ENCODE measurements at regions not wholly inside any gene's neighbourhood (a gene's known extent, or its start where the extent isn't known, plus 50 kb on each side); places are given as distances from the start of the nearest gene placed in this dataset.

DNA sequence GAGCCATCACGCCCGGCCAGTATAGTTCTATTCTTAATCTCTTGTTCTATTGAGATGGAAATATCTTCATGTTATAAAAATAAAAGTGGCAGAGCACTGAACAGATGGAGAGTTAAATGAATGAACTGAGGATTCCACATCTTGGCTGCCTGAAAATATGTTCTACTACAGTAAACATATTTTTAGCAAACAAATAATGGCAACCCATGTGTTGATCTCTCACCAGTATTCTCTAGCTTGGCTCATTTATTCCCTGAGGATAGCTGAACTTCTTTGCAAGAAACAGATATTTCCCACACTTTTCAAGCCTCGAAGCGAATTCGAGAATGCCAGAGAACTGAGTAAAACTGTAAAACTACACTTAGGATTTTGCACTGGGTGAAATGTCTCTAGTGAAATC is 58.9 kb downstream of the DIRAS3 start:
- H3K4me3 Mint-ChIP-seq: no peak overlapping the region
- H3K9me3 Mint-ChIP-seq: peaks cover 9% of the 10 kb centered on the region
- TF ChIP-seq, protein P1, sequence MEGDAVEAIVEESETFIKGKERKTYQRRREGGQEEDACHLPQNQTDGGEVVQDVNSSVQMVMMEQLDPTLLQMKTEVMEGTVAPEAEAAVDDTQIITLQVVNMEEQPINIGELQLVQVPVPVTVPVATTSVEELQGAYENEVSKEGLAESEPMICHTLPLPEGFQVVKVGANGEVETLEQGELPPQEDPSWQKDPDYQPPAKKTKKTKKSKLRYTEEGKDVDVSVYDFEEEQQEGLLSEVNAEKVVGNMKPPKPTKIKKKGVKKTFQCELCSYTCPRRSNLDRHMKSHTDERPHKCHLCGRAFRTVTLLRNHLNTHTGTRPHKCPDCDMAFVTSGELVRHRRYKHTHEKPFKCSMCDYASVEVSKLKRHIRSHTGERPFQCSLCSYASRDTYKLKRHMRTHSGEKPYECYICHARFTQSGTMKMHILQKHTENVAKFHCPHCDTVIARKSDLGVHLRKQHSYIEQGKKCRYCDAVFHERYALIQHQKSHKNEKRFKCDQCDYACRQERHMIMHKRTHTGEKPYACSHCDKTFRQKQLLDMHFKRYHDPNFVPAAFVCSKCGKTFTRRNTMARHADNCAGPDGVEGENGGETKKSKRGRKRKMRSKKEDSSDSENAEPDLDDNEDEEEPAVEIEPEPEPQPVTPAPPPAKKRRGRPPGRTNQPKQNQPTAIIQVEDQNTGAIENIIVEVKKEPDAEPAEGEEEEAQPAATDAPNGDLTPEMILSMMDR (IDR thresholded peaks at IDR 0.05; ENCODE audit: unreplicated experiment in 3 of 3): no peak
- H3K36me3 Mint-ChIP-seq (ENCODE audit: low read depth): no peaks in the 10 kb centered on the region
- no peaks in the 10 kb centered on the region for H3K4me1 Mint-ChIP-seq
- no peak overlapping the region for H3K27ac Mint-ChIP-seq
- no peaks in the 10 kb centered on the region for H3K27me3 Mint-ChIP-seq (ENCODE audit: low read depth)

- H3K27ac Mint-ChIP-seq: no peak overlapping the region
- H3K4me1 Mint-ChIP-seq: no peaks in the 10 kb centered on the region
- no peaks in the 10 kb centered on the region for H3K36me3 Mint-ChIP-seq (ENCODE audit: low read depth)
- no peaks in the 10 kb centered on the region for H3K9me3 Mint-ChIP-seq
- no peak overlapping the region for H3K4me3 Mint-ChIP-seq
- TF ChIP-seq, protein P1 (IDR thresholded peaks at IDR 0.05; ENCODE audit: unreplicated experiment in 3 of 3): no peak
- no peaks in the 10 kb centered on the region for H3K27me3 Mint-ChIP-seq (ENCODE audit: low read depth)
Measured at GRCh38 chr1:67988066-67988465, 62.4 kb downstream of the DIRAS3 start.

DNA sequence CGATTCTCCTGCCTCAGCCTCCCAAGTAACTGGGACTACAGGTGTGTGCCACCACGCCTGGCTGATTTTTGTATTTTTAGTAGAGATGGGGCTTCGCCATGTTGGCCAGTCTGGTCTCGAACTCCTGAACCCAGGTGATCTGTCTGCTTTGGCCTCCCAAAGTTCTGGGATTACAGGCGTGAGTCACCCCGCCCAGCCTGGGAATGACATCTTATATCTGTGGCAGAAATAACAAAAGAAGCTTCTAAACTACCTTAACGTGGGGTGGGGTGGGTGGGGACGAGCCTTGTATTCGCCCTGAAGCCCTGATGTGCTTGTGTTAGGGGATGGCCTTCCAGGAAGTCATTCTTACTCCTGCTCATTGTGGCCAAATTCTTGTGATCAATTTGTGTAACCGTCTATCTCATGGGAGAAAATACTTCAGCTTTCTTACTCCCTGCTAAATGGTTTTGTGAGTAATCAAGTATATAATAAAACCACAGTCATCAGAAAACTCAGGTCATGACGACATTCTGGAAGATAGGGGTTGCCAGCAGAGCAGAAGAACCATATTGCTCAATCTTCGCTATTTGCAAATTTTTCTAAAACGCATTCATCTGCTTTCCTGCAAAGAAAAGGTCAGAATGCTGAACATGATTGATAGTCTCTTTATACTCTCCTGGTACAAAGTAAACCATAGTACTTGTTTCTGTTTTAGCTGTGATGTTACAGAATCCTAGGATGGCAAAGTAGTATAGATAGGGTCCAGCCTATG is 63.2 kb downstream of the DIRAS3 start:
- Mint-ChIP-seq H3K27ac (no peak overlapping the region), H3K27me3 (ENCODE audit: low read depth) (no peaks in the 10 kb centered on the region), H3K9me3 (no peaks in the 10 kb centered on the region), H3K4me3 (no peak overlapping the region), H3K36me3 (ENCODE audit: low read depth) (no peaks in the 10 kb centered on the region), H3K4me1 (no peaks in the 10 kb centered on the region)
- TF ChIP-seq, protein P1 (IDR thresholded peaks at IDR 0.05; ENCODE audit: unreplicated experiment in 3 of 3): no peak

- Mint-ChIP-seq H3K27ac (no peak overlapping the region), H3K36me3 (ENCODE audit: low read depth) (no peaks in the 10 kb centered on the region), H3K9me3 (no peaks in the 10 kb centered on the region), H3K4me1 (no peaks in the 10 kb centered on the region), H3K27me3 (ENCODE audit: low read depth) (no peaks in the 10 kb centered on the region), H3K4me3 (no peak overlapping the region)
- TF ChIP-seq, protein P1 (IDR thresholded peaks at IDR 0.05; ENCODE audit: unreplicated experiment in 3 of 3): no peak
Measured at GRCh38 chr1:67983867-67984266, 66.6 kb downstream of the DIRAS3 start.

GRCh38 chr1:67980028-67980427 is 70.4 kb downstream of the DIRAS3 start:
- peaks cover 4% of the 10 kb centered on the region for H3K27me3 Mint-ChIP-seq (ENCODE audit: low read depth)
- no peaks in the 10 kb centered on the region for H3K4me1 Mint-ChIP-seq
- TF ChIP-seq, protein P1 (IDR thresholded peaks at IDR 0.05; ENCODE audit: unreplicated experiment in 3 of 3): no peak
- H3K36me3 Mint-ChIP-seq (ENCODE audit: low read depth): no peaks in the 10 kb centered on the region
- H3K9me3 Mint-ChIP-seq: no peaks in the 10 kb centered on the region
- no peak overlapping the region for H3K27ac Mint-ChIP-seq
- no peak overlapping the region for H3K4me3 Mint-ChIP-seq

DNA sequence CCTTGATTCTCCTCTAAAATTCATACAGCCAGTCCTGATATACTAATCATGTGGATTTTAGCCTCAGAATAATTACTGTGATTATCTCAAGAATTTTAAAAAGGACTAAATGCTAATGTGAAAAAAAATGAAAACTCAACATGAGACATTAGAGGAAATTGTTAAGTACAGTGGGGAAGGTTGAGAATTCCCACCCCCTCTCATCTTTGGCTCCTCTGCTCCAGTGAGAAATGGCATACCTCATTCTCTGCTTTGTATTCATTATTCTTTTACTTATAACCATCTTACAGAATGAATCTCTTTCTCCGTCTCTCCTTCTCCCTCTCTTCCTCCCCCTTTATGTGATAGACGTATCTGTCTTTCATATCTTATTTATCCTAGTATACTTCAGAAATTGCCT is 70.9 kb downstream of the DIRAS3 start:
- TF ChIP-seq, protein P1 (IDR thresholded peaks at IDR 0.05; ENCODE audit: unreplicated experiment in 3 of 3): no peak
- H3K9me3 Mint-ChIP-seq: no peaks in the 10 kb centered on the region
- no peak overlapping the region for H3K27ac Mint-ChIP-seq
- H3K4me3 Mint-ChIP-seq: no peak overlapping the region
- H3K4me1 Mint-ChIP-seq: no peaks in the 10 kb centered on the region
- peaks cover 4% of the 10 kb centered on the region for H3K27me3 Mint-ChIP-seq (ENCODE audit: low read depth)
- H3K36me3 Mint-ChIP-seq (ENCODE audit: low read depth): no peaks in the 10 kb centered on the region
